MV-4-11 (cell line): ENCODE measurements at regions not wholly inside any gene's neighbourhood (a gene's known extent, or its start where the extent isn't known, plus 50 kb on each side); places are given as distances from the start of the nearest gene placed in this dataset.

Source experiments
- DNase-seq: peaks from one replicate; lab custom pipeline; 2025; lab: John Stamatoyannopoulos, UW

GRCh38 chr21:26653430-26653829, 80.3 kb upstream of the CYYR1 start:
- DNase-seq: no peak

DNA sequence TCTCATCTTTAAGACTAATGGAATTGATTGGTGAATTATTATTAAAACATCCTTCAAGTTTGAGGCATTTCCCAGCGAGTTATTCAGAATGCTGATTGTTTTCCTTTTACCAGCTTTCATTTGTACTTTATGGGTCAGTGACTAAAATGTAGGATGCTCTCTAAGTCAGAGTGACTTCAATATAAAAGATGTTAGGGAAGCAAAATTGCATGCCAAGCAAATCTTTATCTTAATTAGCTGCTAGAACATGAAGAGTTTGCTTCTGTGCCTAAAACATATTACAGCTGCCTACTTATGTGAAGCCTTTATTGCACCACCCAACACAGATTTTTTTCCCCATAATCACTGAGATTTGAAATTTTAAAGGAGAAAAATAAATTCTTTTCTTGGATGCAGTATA, 79.8 kb upstream of the CYYR1 start:
- DNase-seq: no peak

GRCh38 chr21:26641062-26641461, 68.0 kb upstream of the CYYR1 start:
- DNase-seq: no peak

DNA sequence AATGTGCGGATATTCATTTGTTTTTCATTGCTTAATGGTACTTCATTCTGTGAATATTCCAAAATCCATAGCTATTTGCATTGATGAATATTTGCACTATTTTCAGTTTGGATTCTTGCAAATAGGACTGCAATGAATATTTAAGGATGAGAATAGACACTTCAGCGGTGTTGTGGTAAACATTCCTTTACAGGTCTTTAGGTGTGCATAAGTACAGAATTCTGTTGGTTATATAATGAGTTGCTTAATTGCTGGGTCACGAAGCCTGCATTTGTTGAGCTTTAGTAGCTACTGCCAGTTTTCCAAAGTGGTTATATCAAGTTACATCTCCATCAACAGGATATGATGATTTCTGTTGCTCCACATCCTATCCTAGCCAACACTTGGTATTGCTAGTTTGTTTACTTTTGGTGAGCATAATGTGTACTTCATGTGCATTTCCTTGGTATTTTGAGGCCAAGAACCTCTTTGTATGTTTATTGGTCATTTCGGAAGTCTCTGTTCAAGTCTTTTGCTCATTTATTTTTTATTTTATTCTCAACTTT, 64.2 kb upstream of the CYYR1 start:
- DNase-seq: no peak

DNA sequence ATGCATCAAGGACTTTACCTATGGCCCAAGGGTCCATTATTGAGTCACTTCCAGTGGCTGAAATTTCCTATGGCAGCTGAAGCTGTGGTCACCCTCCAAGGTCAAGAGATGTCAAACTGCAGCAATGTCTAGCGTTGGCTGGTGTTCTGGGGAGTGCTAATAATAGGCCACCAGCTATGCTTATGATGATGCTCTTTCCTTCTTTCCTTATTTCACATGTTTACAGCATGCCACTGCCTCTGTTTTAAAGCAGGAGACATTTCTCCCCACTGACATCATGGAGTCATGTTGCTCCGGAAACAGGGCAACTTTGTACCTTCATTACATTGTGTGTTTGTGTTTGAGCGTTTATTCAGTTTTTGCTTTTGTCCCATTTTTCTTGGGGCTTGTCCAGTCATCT, 62.6 kb upstream of the CYYR1 start:
- no peak for DNase-seq

GRCh38 chr21:26632691-26633090, 59.6 kb upstream of the CYYR1 start:
- no peak for DNase-seq

- no peak for DNase-seq
Observed at GRCh38 chr21:26626187-26626586, 53.1 kb upstream of the CYYR1 start.

DNA sequence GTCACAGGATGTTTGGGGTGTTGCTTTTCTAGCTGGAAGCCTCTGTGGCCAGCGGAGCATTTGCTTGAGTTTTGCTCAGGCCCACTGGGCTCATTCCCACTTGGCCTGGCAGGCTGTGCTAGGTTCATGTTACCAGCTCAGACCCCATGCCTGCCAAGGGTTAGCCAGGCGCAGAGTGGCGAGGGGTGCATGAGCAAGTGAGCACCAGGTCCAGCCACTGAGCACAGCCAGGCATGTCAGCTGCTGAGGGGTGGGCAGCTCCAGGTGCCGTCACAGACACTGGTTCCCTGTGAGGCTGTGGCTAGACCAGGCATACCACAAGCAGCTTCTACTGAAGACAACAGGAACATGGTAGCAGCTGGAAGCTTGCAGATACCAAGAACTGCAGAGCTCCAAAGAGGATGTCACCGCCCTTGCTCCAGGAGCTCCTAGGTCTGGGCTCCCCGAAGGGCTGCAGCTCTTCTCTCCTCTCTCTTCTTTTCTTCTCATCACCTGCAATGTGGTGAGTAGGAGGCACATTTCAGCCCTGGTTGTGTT, 52.0 kb upstream of the CYYR1 start:
- DNase-seq: no peak
